ENCODE measurements at regions not wholly inside any gene's neighbourhood (a gene's known extent, or its start where the extent isn't known, plus 50 kb on each side); places are given as distances from the start of the nearest gene placed in this dataset.

- H3K4me1 Mint-ChIP-seq, result no peaks in the 10 kb centered on the region
- peaks cover 0 to 13% of the 10 kb centered on the region in 2 donors for H3K9me3 Mint-ChIP-seq
- TF ChIP-seq, protein P1, sequence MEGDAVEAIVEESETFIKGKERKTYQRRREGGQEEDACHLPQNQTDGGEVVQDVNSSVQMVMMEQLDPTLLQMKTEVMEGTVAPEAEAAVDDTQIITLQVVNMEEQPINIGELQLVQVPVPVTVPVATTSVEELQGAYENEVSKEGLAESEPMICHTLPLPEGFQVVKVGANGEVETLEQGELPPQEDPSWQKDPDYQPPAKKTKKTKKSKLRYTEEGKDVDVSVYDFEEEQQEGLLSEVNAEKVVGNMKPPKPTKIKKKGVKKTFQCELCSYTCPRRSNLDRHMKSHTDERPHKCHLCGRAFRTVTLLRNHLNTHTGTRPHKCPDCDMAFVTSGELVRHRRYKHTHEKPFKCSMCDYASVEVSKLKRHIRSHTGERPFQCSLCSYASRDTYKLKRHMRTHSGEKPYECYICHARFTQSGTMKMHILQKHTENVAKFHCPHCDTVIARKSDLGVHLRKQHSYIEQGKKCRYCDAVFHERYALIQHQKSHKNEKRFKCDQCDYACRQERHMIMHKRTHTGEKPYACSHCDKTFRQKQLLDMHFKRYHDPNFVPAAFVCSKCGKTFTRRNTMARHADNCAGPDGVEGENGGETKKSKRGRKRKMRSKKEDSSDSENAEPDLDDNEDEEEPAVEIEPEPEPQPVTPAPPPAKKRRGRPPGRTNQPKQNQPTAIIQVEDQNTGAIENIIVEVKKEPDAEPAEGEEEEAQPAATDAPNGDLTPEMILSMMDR (IDR thresholded peaks at IDR 0.05), result no peak
- no peaks in the 10 kb centered on the region for H3K27me3 Mint-ChIP-seq (ENCODE audit: low read depth in 2 of 2)
- DNase-seq (no peak), ATAC-seq (no peak)
- no peak overlapping the region for H3K27ac ChIP-seq (ENCODE audit: low read length)
- intact Hi-C loops (cut with micrococcal nuclease), result no loop called here
- no peaks in the 10 kb centered on the region for H3K4me1 ChIP-seq (ENCODE audit: control insufficient read depth, insufficient read depth, low read length)
- WGBS (ENCODE audit: insufficient coverage), result no CpG with 5 or more reads among the region's 2 CpGs
- no peaks in the 10 kb centered on the region for H3K27me3 ChIP-seq (ENCODE audit: control insufficient read depth, insufficient read depth, low read length)
- no peak overlapping the region for H3K4me3 Mint-ChIP-seq
- no peaks in the 10 kb centered on the region for H3K36me3 ChIP-seq (ENCODE audit: control insufficient read depth, insufficient read depth, low read length)
- no peak overlapping the region for H3K27ac Mint-ChIP-seq
- H3K36me3 Mint-ChIP-seq, result no peaks in the 10 kb centered on the region
- no peak overlapping the region for H3K4me3 ChIP-seq (ENCODE audit: low read length)
- no peaks in the 10 kb centered on the region for H3K9me3 ChIP-seq (ENCODE audit: control insufficient read depth, insufficient read depth, low read length)
Observed at GRCh38 chrX:95945528-95945927, 739.1 kb upstream of the DIAPH2 start.

DNA sequence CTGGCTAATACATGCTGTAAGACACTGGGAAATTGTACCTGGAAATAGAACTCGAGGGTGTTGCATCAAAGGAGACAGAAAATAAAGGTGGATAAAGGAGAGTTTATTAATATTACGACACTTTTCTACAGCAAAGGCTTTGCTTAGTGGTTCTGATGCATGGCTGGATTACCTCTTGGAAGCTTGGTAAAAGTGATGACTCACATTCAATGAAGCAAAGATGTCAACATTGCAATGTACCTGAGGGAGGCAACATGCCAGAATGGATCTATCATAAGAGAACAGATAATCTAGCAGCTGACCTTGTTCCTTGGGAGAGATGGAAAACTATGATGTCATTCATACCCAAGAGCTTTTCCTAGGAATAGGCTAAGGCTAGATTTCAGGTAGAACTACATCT, 735.1 kb upstream of the DIAPH2 start:
- Mint-ChIP-seq H3K36me3 (no peaks in the 10 kb centered on the region), H3K9me3 (peaks cover 0 to 15% of the 10 kb centered on the region in 2 donors), H3K27me3 (ENCODE audit: low read depth in 2 of 2) (no peaks in the 10 kb centered on the region), H3K4me3 (no peak overlapping the region), H3K4me1 (no peaks in the 10 kb centered on the region), H3K27ac (no peak overlapping the region)
- TF ChIP-seq, protein P1 (IDR thresholded peaks at IDR 0.05), result no peak
- DNase-seq (no peak), ATAC-seq (no peak)
- Histone ChIP-seq H3K36me3 (ENCODE audit: control insufficient read depth, insufficient read depth, low read length) (no peaks in the 10 kb centered on the region), H3K27ac (ENCODE audit: low read length) (no peak overlapping the region), H3K27me3 (ENCODE audit: control insufficient read depth, insufficient read depth, low read length) (no peaks in the 10 kb centered on the region), H3K4me3 (ENCODE audit: low read length) (no peak overlapping the region), H3K9me3 (ENCODE audit: control insufficient read depth, insufficient read depth, low read length) (no peaks in the 10 kb centered on the region), H3K4me1 (ENCODE audit: control insufficient read depth, insufficient read depth, low read length) (no peaks in the 10 kb centered on the region)
- WGBS (ENCODE audit: insufficient coverage), result 78% methylated on average over 2 of the region's 2 CpGs
- intact Hi-C loops (cut with micrococcal nuclease), result no loop called here

DNA sequence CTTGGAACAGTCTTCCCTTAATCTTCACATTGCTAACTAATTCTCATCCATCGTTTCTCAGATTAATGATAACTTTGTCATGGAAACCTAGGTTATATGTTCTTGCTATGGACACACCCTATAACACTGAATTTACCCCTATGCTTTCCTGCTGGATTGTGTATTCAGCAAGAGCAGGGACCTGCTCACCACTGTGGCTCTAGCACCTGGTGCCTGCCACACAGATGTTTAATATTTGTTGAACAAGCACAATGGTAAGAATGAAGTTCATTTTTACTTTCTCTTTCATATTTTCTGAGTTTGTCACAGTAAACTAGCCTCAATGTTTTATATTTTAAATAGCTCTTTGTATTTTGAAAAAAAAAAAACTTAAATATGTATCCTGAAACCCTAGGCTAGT, 734.0 kb upstream of the DIAPH2 start:
- Histone ChIP-seq H3K27me3 (ENCODE audit: control insufficient read depth, insufficient read depth, low read length) (no peaks in the 10 kb centered on the region), H3K9me3 (ENCODE audit: control insufficient read depth, insufficient read depth, low read length) (no peaks in the 10 kb centered on the region), H3K27ac (ENCODE audit: low read length) (no peak overlapping the region), H3K4me1 (ENCODE audit: control insufficient read depth, insufficient read depth, low read length) (no peaks in the 10 kb centered on the region), H3K36me3 (ENCODE audit: control insufficient read depth, insufficient read depth, low read length) (no peaks in the 10 kb centered on the region), H3K4me3 (ENCODE audit: low read length) (no peak overlapping the region)
- H3K9me3 Mint-ChIP-seq, result peaks cover 0 to 15% of the 10 kb centered on the region in 2 donors
- H3K4me3 Mint-ChIP-seq, result no peak overlapping the region
- H3K27me3 Mint-ChIP-seq (ENCODE audit: low read depth in 2 of 2), result no peaks in the 10 kb centered on the region
- H3K36me3 Mint-ChIP-seq, result no peaks in the 10 kb centered on the region
- no peak for DNase-seq
- intact Hi-C loops (cut with micrococcal nuclease), result no loop called here
- H3K4me1 Mint-ChIP-seq, result no peaks in the 10 kb centered on the region
- ATAC-seq, result no peak
- TF ChIP-seq, protein P1 (IDR thresholded peaks at IDR 0.05), result no peak
- no CpG with 5 or more reads among the region's 1 CpG for WGBS (ENCODE audit: insufficient coverage)
- no peak overlapping the region for H3K27ac Mint-ChIP-seq

- TF ChIP-seq, protein P1 (IDR thresholded peaks at IDR 0.05), result no peak
- Histone ChIP-seq H3K27ac (ENCODE audit: low read length) (no peak overlapping the region), H3K4me3 (ENCODE audit: low read length) (no peak overlapping the region), H3K4me1 (ENCODE audit: control insufficient read depth, insufficient read depth, low read length) (no peaks in the 10 kb centered on the region), H3K36me3 (ENCODE audit: control insufficient read depth, insufficient read depth, low read length) (no peaks in the 10 kb centered on the region), H3K9me3 (ENCODE audit: control insufficient read depth, insufficient read depth, low read length) (no peaks in the 10 kb centered on the region), H3K27me3 (ENCODE audit: control insufficient read depth, insufficient read depth, low read length) (no peaks in the 10 kb centered on the region)
- Mint-ChIP-seq H3K27me3 (ENCODE audit: low read depth in 2 of 2) (no peaks in the 10 kb centered on the region), H3K27ac (no peak overlapping the region), H3K4me1 (no peaks in the 10 kb centered on the region), H3K36me3 (no peaks in the 10 kb centered on the region), H3K9me3 (peaks cover 5 to 15% of the 10 kb centered on the region in 2 donors), H3K4me3 (no peak overlapping the region)
- no peak for DNase-seq
- intact Hi-C loops (cut with micrococcal nuclease), result no loop called here
- WGBS (ENCODE audit: insufficient coverage), result 90% methylated on average over 1 of the region's 2 CpGs
- no peak for ATAC-seq
Observed at GRCh38 chrX:95953564-95953963, 731.1 kb upstream of the DIAPH2 start.
